Nephron progenitor cell (in vitro differentiated cells): ENCODE measurements at regions not wholly inside any gene's neighbourhood (a gene's known extent, or its start where the extent isn't known, plus 50 kb on each side); places are given as distances from the start of the nearest gene placed in this dataset.

Experiments used
- DNase-seq: peaks from one replicate; pipeline ENCODE4 v3.0.0; 2021
- H3K27ac Mint-ChIP-seq: 2 replicates; pipeline ENCODE4 v1.8.0; 2021; ENCODE audit warnings: mild to moderate bottlenecking, moderate library complexity, mixed read lengths
- H3K27me3 Mint-ChIP-seq: 2 replicates; pipeline ENCODE4 v1.8.0; 2021; ENCODE audit warnings: mild to moderate bottlenecking, low read depth, mixed read lengths; ENCODE audit not compliant: poor library complexity
- H3K36me3 Mint-ChIP-seq: 2 replicates; pipeline ENCODE4 v1.8.0; 2021; ENCODE audit warnings: low read depth, mixed read lengths
- H3K4me1 Mint-ChIP-seq: 2 replicates; pipeline ENCODE4 v1.8.0; 2021; ENCODE audit warnings: mixed read lengths
- H3K4me3 Mint-ChIP-seq: 2 replicates; pipeline ENCODE4 v1.8.0; 2021; ENCODE audit warnings: mild to moderate bottlenecking, moderate library complexity, mixed read lengths
- H3K9me3 Mint-ChIP-seq: 2 replicates; pipeline ENCODE4 v1.8.0; 2021; ENCODE audit warnings: mild to moderate bottlenecking, moderate library complexity, mixed read lengths
- TF ChIP-seq, protein P1 (sequence below): fragments of 200-600 bp; sonication (generic); IDR thresholded peaks from 2 replicates; pipeline ENCODE4 v1.5.0; 2021; ENCODE audit warnings: antibody characterized with exemption

DNA sequence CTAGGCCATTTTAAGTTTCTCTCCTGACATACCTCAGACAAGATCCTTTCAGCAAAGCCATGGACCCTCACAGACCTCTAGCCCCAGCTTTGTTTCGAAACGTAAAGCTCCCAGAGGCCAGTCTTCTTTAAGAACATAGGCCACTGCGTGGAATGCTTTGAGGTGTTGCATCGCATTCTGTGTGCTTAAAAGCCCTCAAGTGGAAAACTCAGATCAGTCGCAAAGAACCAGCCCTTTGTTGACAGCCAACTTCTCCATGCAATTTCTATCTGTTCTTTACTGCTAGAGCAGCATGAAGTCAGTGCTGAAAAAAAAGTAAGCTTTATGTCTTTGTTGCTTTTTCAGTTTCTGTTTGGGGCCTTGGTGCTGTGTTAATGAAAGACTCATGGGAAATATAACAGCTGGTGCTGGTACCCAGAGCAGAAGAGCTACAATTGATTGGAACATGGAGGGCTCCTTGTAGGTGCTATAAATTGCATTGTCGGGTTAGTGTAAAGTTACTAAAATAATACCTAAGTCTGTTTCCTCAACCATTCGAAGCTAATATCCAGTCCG lies 142.6 kb downstream of the MAP3K7 start:
- H3K36me3 Mint-ChIP-seq: no peaks in the 10 kb centered on the region
- peak overlapping the region; percentile 80 for H3K27ac Mint-ChIP-seq
- H3K4me3 Mint-ChIP-seq: peak overlapping the region; percentile 14
- H3K9me3 Mint-ChIP-seq: no peaks in the 10 kb centered on the region
- peaks cover 59% of the 10 kb centered on the region for H3K4me1 Mint-ChIP-seq
- no peak for DNase-seq
- no peaks in the 10 kb centered on the region for H3K27me3 Mint-ChIP-seq
- TF ChIP-seq, protein P1, sequence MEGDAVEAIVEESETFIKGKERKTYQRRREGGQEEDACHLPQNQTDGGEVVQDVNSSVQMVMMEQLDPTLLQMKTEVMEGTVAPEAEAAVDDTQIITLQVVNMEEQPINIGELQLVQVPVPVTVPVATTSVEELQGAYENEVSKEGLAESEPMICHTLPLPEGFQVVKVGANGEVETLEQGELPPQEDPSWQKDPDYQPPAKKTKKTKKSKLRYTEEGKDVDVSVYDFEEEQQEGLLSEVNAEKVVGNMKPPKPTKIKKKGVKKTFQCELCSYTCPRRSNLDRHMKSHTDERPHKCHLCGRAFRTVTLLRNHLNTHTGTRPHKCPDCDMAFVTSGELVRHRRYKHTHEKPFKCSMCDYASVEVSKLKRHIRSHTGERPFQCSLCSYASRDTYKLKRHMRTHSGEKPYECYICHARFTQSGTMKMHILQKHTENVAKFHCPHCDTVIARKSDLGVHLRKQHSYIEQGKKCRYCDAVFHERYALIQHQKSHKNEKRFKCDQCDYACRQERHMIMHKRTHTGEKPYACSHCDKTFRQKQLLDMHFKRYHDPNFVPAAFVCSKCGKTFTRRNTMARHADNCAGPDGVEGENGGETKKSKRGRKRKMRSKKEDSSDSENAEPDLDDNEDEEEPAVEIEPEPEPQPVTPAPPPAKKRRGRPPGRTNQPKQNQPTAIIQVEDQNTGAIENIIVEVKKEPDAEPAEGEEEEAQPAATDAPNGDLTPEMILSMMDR: no peak

DNA sequence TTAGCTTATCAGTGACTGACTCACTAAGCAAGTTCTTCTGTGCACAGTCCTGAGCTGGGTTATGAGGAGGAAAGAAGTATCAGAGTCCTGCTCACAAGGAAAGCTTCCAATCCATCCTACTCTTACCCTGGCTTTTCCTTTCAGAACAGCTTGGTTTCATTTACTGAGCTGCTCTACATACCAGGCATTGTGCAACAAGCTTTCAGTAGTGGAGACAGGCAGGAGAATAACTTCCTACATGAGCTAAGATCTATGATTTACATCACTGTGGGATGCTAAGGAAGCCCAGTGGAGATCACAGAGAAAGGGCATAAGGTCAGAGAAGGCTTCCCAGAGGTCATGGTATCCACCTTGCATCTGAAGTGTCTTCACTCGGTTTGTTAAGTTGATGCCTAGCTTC lies 144.5 kb downstream of the MAP3K7 start:
- DNase-seq: no peak
- no peaks in the 10 kb centered on the region for H3K27me3 Mint-ChIP-seq
- no peaks in the 10 kb centered on the region for H3K9me3 Mint-ChIP-seq
- H3K36me3 Mint-ChIP-seq: no peaks in the 10 kb centered on the region
- peaks cover 53% of the 10 kb centered on the region for H3K4me1 Mint-ChIP-seq
- TF ChIP-seq, protein P1: no peak
- no peak overlapping the region for H3K27ac Mint-ChIP-seq
- H3K4me3 Mint-ChIP-seq: no peak overlapping the region

DNA sequence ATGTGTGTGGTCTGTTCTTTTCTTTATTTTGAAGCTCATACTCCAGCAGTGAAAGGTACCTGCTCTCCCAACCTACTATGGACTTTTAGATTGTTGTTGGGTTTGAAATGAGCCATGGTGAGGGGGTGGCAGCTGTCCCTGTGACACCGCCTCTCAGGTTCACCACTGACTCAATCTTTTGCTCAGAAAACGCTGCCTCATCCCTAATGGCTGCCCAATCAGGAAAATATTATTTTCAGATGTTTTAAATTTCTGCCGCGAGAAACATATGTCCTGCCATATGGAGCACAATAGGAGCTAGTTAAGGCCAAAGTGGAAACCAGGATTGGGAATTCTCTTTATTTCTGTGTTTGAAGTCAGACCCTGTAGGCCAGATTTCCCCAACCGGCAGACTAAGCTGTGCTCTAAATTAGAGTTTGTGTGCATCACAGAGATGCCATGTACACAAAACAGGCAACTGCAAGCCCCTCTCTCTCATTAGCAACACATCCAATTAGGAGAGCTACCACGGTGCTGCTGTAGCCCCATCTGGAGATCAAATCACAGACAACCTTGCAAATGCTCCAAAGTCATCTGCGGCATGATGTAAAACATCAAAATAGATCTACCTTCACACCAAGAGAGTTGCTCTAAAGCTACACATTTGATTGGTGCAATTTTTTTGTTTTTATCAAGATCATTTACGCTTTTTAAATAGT lies 144.1 kb upstream of the BACH2 start:
- no peak overlapping the region for H3K27ac Mint-ChIP-seq
- H3K27me3 Mint-ChIP-seq: no peaks in the 10 kb centered on the region

DNA sequence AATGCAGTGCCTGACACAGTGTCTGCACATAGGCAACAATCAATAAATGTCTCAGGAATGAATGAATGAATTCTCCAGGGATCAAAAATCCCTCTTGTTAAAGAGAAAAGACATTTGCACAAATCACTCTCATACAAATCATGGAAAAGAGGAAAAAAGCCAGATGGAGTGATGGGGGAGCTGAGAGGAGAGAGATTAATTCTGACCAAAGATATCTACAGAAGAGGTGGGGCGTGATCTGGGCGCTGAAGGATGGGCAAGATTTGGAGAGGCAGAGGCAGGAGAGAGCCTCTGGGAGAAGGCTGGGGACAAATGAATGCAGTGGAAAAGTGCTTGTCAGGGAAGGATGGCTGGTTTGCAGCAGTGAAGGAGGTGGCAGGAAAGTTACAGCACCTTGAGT lies 142.9 kb upstream of the BACH2 start:
- no peaks in the 10 kb centered on the region for H3K36me3 Mint-ChIP-seq
- no peak overlapping the region for H3K27ac Mint-ChIP-seq
- no peak overlapping the region for H3K4me3 Mint-ChIP-seq
- TF ChIP-seq, protein P1: no peak
- peaks cover 45% of the 10 kb centered on the region for H3K4me1 Mint-ChIP-seq
- H3K27me3 Mint-ChIP-seq: no peaks in the 10 kb centered on the region
- H3K9me3 Mint-ChIP-seq: no peaks in the 10 kb centered on the region
- no peak for DNase-seq

More for the DNA sequence above, 144.1 kb upstream of the BACH2 start:
- Mint-ChIP-seq H3K4me1 (peaks cover 55% of the 10 kb centered on the region), H3K4me3 (no peak overlapping the region), H3K36me3 (no peaks in the 10 kb centered on the region), H3K9me3 (no peaks in the 10 kb centered on the region)
- DNase-seq: no peak
- TF ChIP-seq, protein P1: no peak

DNA sequence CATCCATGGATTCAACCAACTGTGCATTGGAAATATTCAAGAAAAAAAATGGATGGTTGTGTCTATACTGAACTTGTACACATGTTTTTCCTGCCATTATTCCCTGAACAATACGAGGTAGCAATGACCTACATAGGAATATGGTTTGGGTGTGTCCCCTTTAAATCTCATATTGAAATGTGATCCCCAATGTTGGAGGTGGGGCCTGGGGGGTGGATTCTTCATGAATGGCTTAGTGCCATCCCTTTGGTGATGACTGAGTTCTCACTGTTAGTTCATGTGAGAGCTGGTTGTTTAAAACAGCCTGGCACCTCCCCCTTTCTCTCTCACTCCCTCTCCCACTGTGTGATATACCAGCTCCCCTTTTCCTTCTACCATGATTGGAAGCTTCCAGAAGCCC lies 139.8 kb upstream of the BACH2 start:
- Mint-ChIP-seq H3K4me3 (no peak overlapping the region), H3K36me3 (no peaks in the 10 kb centered on the region), H3K27ac (no peak overlapping the region), H3K9me3 (peaks cover 7% of the 10 kb centered on the region), H3K4me1 (peaks cover 20% of the 10 kb centered on the region), H3K27me3 (no peaks in the 10 kb centered on the region)
- no peak for DNase-seq
- TF ChIP-seq, protein P1: no peak
